ENCODE measurements at regions not wholly inside any gene's neighbourhood (a gene's known extent, or its start where the extent isn't known, plus 50 kb on each side); places are given as distances from the start of the nearest gene placed in this dataset.

- Mint-ChIP-seq H3K36me3 (no peaks in the 10 kb centered on the region), H3K9me3 (no peaks in the 10 kb centered on the region), H3K4me3 (no peak overlapping the region), H3K4me1 (no peaks in the 10 kb centered on the region), H3K27me3 (ENCODE audit: low read depth in 3 of 3) (no peaks in the 10 kb centered on the region), H3K27ac (no peak overlapping the region)
- H3K27me3 ChIP-seq (ENCODE audit: control insufficient read depth in 2 of 2, insufficient read depth in 2 of 2, low read length in 2 of 2) = no peaks in the 10 kb centered on the region
- no peak overlapping the region for H3K4me2 ChIP-seq (replicated peaks; ENCODE audit: extremely low read depth, low read length, poor library complexity, severe bottlenecking)
- H4K20me1 ChIP-seq (ENCODE audit: insufficient read depth, low read length) = no peaks in the 10 kb centered on the region
- no peaks in the 10 kb centered on the region for H3K9me3 ChIP-seq (replicated peaks in 1 of 2; ENCODE audit: control insufficient read depth in 1 of 2, insufficient read depth in 1 of 2, low read length in 2 of 2)
- TF ChIP-seq CTCF (IDR thresholded peaks at IDR 0.05) = no peak
- no peak overlapping the region for H3K9ac ChIP-seq (ENCODE audit: insufficient read depth, low read length, poor library complexity, severe bottlenecking)
- no peak overlapping the region for H2AFZ ChIP-seq (ENCODE audit: insufficient read depth, low read depth, low read length, poor library complexity, severe bottlenecking)
- H3K4me1 ChIP-seq (ENCODE audit: control insufficient read depth in 1 of 2, insufficient read depth in 2 of 2, low read length in 2 of 2) = no peaks in the 10 kb centered on the region
- no peak for DNase-seq
- H3K4me3 ChIP-seq (replicated peaks in 1 of 3; ENCODE audit: low read depth in 2 of 3, low read length in 3 of 3) = no peak overlapping the region
- H3K36me3 ChIP-seq (replicated peaks in 1 of 2; ENCODE audit: control insufficient read depth in 1 of 2, insufficient read depth in 2 of 2, low read length in 2 of 2) = no peaks in the 10 kb centered on the region
- H3K27ac ChIP-seq (ENCODE audit: low read depth in 1 of 2, low read length in 2 of 2) = no peak overlapping the region
- intact Hi-C loops (cut with micrococcal nuclease) = no loop called here
- H3K79me2 ChIP-seq (ENCODE audit: insufficient read depth, low read length) = no peaks in the 10 kb centered on the region
Observed at GRCh38 chrX:94831364-94831763, 1157.4 kb downstream of the FAM133A start.

GRCh38 chrX:94834226-94834625 is 1160.2 kb downstream of the FAM133A start:
- H3K4me2 ChIP-seq (replicated peaks; ENCODE audit: extremely low read depth, low read length, poor library complexity, severe bottlenecking) = no peak overlapping the region
- H4K20me1 ChIP-seq (ENCODE audit: insufficient read depth, low read length) = no peaks in the 10 kb centered on the region
- Mint-ChIP-seq H3K36me3 (no peaks in the 10 kb centered on the region), H3K4me1 (no peaks in the 10 kb centered on the region), H3K4me3 (no peak overlapping the region), H3K27ac (no peak overlapping the region), H3K9me3 (no peaks in the 10 kb centered on the region), H3K27me3 (ENCODE audit: low read depth in 3 of 3) (peaks cover 0 to 2% (median 0%) of the 10 kb centered on the region in 3 donors)
- H3K27ac ChIP-seq (ENCODE audit: low read depth in 1 of 2, low read length in 2 of 2) = no peak overlapping the region
- H3K9ac ChIP-seq (ENCODE audit: insufficient read depth, low read length, poor library complexity, severe bottlenecking) = no peak overlapping the region
- no peaks in the 10 kb centered on the region for H3K79me2 ChIP-seq (ENCODE audit: insufficient read depth, low read length)
- no peak overlapping the region for H2AFZ ChIP-seq (ENCODE audit: insufficient read depth, low read depth, low read length, poor library complexity, severe bottlenecking)
- intact Hi-C loops (cut with micrococcal nuclease) = no loop called here
- H3K27me3 ChIP-seq (ENCODE audit: control insufficient read depth in 2 of 2, insufficient read depth in 2 of 2, low read length in 2 of 2) = no peaks in the 10 kb centered on the region
- no peak for TF ChIP-seq CTCF (IDR thresholded peaks at IDR 0.05)
- DNase-seq = no peak
- H3K4me3 ChIP-seq (replicated peaks in 1 of 3; ENCODE audit: low read depth in 2 of 3, low read length in 3 of 3) = no peak overlapping the region
- H3K9me3 ChIP-seq (replicated peaks in 1 of 2; ENCODE audit: control insufficient read depth in 1 of 2, insufficient read depth in 1 of 2, low read length in 2 of 2) = no peaks in the 10 kb centered on the region
- no CpG with 5 or more reads among the region's 3 CpGs for WGBS (ENCODE audit: insufficient coverage)
- no peaks in the 10 kb centered on the region for H3K4me1 ChIP-seq (ENCODE audit: control insufficient read depth in 1 of 2, insufficient read depth in 2 of 2, low read length in 2 of 2)
- no peaks in the 10 kb centered on the region for H3K36me3 ChIP-seq (replicated peaks in 1 of 2; ENCODE audit: control insufficient read depth in 1 of 2, insufficient read depth in 2 of 2, low read length in 2 of 2)

Measured in CD14-positive monocyte (primary cell).